GM23338 (cell line): ENCODE measurements at regions not wholly inside any gene's neighbourhood (a gene's known extent, or its start where the extent isn't known, plus 50 kb on each side); places are given as distances from the start of the nearest gene placed in this dataset.

Experiments
- ATAC-seq: fragments of 200-7000 bp; cut with Tn5 transposase; 3 replicates; pipeline ENCODE4 v1.9.1; 2020
- DNase-seq: peaks from one replicate; pipeline ENCODE4 v3.0.0-alpha.2; 2015; ENCODE audit warnings: low spot score
- H2AFZ ChIP-seq: fragments of 200-600 bp; sonication (generic); 2 replicates; pipeline ENCODE4 v1.8.0; 2016; ENCODE audit warnings: antibody characterized with exemption, mild to moderate bottlenecking, moderate library complexity
- H3F3A ChIP-seq: fragments of 200-600 bp; sonication (generic); replicated peaks from 2 replicates; pipeline ENCODE4 v1.8.0; 2017; ENCODE audit warnings: antibody characterized with exemption, mixed run types, low read depth
- H3K27ac ChIP-seq: fragments of 200-600 bp; sonication (generic); 2 replicates; pipeline ENCODE4 v1.6.1; 2016; ENCODE audit warnings: low read depth
- H3K27me3 ChIP-seq: fragments of 200-600 bp; sonication (generic); 2 replicates; pipeline ENCODE4 v1.8.0; 2016; ENCODE audit warnings: mild to moderate bottlenecking, mixed run types, moderate library complexity; ENCODE audit not compliant: insufficient read depth
- H3K36me3 ChIP-seq: fragments of 200-600 bp; sonication (generic); 2 replicates; pipeline ENCODE4 v1.8.0; 2016; ENCODE audit warnings: mild to moderate bottlenecking; ENCODE audit not compliant: insufficient read depth
- H3K4me1 ChIP-seq: fragments of 200-600 bp; sonication (generic); 2 replicates; pipeline ENCODE4 v1.8.0; 2016; ENCODE audit warnings: mild to moderate bottlenecking, moderate library complexity; ENCODE audit not compliant: insufficient read depth
- H3K4me2 ChIP-seq: fragments of 200-600 bp; sonication (generic); 2 replicates; pipeline ENCODE4 v1.7.1; 2017; ENCODE audit warnings: mixed run types
- H3K4me3 ChIP-seq: fragments of 200-600 bp; sonication (generic); 2 replicates; pipeline ENCODE4 v1.6.1; 2016; ENCODE audit warnings: mixed run types
- H3K79me2 ChIP-seq: fragments of 200-600 bp; sonication (generic); replicated peaks from 2 replicates; pipeline ENCODE4 v1.8.0; 2017; ENCODE audit warnings: mild to moderate bottlenecking; ENCODE audit not compliant: insufficient read depth
- H3K9me2 ChIP-seq: fragments of 200-600 bp; sonication (generic); 2 replicates; pipeline ENCODE4 v1.8.0; 2017; ENCODE audit not compliant: insufficient read depth
- H4K20me1 ChIP-seq: fragments of 200-600 bp; sonication (generic); replicated peaks from 2 replicates; pipeline ENCODE4 v1.8.0; 2017; ENCODE audit warnings: mild to moderate bottlenecking; ENCODE audit not compliant: insufficient read depth
- H3K27ac Mint-ChIP-seq: 2 replicates; pipeline ENCODE4 v1.8.0; 2020; ENCODE audit warnings: inconsistent platforms, mild to moderate bottlenecking, moderate library complexity, mixed read lengths
- H3K27me3 Mint-ChIP-seq: 3 replicates; pipeline ENCODE4 v1.8.0; 2022; ENCODE audit warnings: low read depth, mild to moderate bottlenecking, moderate library complexity, mixed read lengths, inconsistent platforms; ENCODE audit not compliant: insufficient read depth, poor library complexity
- H3K36me3 Mint-ChIP-seq: 3 replicates; pipeline ENCODE4 v1.8.0; 2021; ENCODE audit warnings: low read depth, mild to moderate bottlenecking, inconsistent platforms, moderate library complexity, mixed read lengths
- H3K4me1 Mint-ChIP-seq: 3 replicates; pipeline ENCODE4 v1.8.0; 2020; ENCODE audit warnings: mild to moderate bottlenecking, inconsistent platforms, mixed read lengths
- H3K4me3 Mint-ChIP-seq: 3 replicates; pipeline ENCODE4 v1.8.0; 2021; ENCODE audit warnings: moderate library complexity, mild to moderate bottlenecking, inconsistent platforms, mixed read lengths
- H3K9me3 Mint-ChIP-seq: 3 replicates; pipeline ENCODE4 v1.8.0; 2020; ENCODE audit warnings: moderate library complexity, mild to moderate bottlenecking, inconsistent platforms, mixed read lengths
- ETS1 ChIP-seq: IDR thresholded peaks from 2 replicates; pipeline ENCODE4 v1.6.1; 2016; ENCODE audit warnings: antibody characterized with exemption
- JUNB ChIP-seq: IDR thresholded peaks from one replicate; pipeline ENCODE4 v1.6.1; 2016; ENCODE audit warnings: antibody characterized with exemption; ENCODE audit not compliant: unreplicated experiment
- POLR2AphosphoS5 ChIP-seq: IDR thresholded peaks from 2 replicates; pipeline ENCODE4 v1.6.1; 2016; ENCODE audit warnings: antibody characterized with exemption, low read depth
- STAT1 ChIP-seq: IDR thresholded peaks from one replicate; pipeline ENCODE4 v1.6.1; 2016; ENCODE audit warnings: antibody characterized with exemption; ENCODE audit not compliant: unreplicated experiment
- ZNF331 ChIP-seq: fragments of 250-450 bp; sonication (Bioruptor Pico); IDR thresholded peaks from 2 replicates; pipeline ENCODE4 v1.5.0; 2020; ENCODE audit warnings: low read depth, mild to moderate bottlenecking, moderate library complexity
- TF ChIP-seq, protein P1 (sequence below): fragments of 250-450 bp; sonication (Bioruptor Pico); IDR thresholded peaks from 2 replicates; pipeline ENCODE4 v1.5.0; 2020; ENCODE audit warnings: mild to moderate bottlenecking, moderate library complexity
- TF ChIP-seq, protein P2 (sequence below), 2 experiments: fragments of 200-600 bp in 1 of 2; sonication (generic) in 1 of 2; conservative IDR thresholded peaks; 2 replicates each; pipeline versions ENCODE4 v1.5.1 to v1.6.1; 2016 to 2017; ENCODE audit warnings: antibody characterized with exemption in 2 of 2, low read depth in 2 of 2, mild to moderate bottlenecking in 2 of 2, moderate library complexity in 1 of 2

DNA sequence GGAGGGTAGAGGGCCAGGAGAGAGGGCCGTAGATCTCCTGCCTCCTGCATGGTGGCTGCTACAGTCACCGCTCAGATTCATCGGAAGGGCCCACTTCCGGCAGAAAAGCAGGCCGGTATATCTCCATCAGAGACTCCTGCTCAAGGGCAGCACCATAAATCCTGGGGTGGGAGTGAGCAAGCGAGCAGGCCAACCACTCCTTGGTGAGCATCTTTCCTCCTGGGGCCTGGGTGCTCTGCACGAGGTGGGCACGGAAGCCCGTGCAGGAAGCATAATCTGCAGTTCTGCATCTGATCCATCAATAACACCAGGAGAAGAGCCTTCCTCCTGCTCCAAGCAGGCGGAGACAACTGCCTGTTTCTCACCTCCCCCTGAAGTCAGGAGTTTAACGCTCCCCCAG, 57.4 kb upstream of the TMEM132E start (continued):
- TF ChIP-seq, protein P1, sequence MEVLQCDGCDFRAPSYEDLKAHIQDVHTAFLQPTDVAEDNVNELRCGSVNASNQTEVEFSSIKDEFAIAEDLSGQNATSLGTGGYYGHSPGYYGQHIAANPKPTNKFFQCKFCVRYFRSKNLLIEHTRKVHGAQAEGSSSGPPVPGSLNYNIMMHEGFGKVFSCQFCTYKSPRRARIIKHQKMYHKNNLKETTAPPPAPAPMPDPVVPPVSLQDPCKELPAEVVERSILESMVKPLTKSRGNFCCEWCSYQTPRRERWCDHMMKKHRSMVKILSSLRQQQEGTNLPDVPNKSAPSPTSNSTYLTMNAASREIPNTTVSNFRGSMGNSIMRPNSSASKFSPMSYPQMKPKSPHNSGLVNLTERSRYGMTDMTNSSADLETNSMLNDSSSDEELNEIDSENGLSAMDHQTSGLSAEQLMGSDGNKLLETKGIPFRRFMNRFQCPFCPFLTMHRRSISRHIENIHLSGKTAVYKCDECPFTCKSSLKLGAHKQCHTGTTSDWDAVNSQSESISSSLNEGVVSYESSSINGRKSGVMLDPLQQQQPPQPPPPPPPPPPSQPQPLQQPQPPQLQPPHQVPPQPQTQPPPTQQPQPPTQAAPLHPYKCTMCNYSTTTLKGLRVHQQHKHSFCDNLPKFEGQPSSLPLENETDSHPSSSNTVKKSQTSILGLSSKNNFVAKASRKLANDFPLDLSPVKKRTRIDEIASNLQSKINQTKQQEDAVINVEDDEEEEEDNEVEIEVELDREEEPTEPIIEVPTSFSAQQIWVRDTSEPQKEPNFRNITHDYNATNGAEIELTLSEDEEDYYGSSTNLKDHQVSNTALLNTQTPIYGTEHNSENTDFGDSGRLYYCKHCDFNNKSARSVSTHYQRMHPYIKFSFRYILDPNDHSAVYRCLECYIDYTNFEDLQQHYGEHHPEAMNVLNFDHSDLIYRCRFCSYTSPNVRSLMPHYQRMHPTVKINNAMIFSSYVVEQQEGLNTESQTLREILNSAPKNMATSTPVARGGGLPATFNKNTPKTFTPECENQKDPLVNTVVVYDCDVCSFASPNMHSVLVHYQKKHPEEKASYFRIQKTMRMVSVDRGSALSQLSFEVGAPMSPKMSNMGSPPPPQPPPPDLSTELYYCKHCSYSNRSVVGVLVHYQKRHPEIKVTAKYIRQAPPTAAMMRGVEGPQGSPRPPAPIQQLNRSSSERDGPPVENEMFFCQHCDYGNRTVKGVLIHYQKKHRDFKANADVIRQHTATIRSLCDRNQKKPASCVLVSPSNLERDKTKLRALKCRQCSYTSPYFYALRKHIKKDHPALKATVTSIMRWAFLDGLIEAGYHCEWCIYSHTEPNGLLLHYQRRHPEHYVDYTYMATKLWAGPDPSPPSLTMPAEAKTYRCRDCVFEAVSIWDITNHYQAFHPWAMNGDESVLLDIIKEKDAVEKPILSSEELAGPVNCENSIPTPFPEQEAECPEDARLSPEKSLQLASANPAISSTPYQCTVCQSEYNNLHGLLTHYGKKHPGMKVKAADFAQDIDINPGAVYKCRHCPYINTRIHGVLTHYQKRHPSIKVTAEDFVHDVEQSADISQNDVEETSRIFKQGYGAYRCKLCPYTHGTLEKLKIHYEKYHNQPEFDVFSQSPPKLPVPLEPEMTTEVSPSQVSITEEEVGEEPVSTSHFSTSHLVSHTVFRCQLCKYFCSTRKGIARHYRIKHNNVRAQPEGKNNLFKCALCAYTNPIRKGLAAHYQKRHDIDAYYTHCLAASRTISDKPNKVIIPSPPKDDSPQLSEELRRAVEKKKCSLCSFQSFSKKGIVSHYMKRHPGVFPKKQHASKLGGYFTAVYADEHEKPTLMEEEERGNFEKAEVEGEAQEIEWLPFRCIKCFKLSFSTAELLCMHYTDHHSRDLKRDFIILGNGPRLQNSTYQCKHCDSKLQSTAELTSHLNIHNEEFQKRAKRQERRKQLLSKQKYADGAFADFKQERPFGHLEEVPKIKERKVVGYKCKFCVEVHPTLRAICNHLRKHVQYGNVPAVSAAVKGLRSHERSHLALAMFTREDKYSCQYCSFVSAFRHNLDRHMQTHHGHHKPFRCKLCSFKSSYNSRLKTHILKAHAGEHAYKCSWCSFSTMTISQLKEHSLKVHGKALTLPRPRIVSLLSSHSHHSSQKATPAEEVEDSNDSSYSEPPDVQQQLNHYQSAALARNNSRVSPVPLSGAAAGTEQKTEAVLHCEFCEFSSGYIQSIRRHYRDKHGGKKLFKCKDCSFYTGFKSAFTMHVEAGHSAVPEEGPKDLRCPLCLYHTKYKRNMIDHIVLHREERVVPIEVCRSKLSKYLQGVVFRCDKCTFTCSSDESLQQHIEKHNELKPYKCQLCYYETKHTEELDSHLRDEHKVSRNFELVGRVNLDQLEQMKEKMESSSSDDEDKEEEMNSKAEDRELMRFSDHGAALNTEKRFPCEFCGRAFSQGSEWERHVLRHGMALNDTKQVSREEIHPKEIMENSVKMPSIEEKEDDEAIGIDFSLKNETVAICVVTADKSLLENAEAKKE (CRISPR knock-in tag), result no peak

DNA sequence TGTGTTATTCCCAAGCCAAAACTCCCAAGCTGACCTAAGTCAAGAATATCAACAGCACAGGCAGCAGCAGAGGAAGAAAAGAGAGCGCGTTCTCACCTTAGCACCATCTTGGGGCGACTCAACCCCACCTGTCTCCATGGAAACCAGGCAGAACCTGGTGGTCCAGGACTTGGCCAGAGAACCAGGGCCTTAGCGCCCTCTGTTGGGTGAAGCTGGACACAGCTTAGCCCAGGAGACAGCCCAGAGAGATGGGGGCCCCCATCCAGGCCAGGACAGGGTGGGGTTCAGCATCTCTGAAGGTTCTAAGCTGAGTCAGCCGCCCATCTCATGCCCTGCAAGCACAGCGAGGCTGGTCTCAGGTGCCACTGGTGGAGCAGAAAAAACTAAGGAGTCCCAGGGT, 60.1 kb upstream of the TMEM132E start:
- H3K27me3 ChIP-seq, result no peaks in the 10 kb centered on the region

More for the DNA sequence above, 60.1 kb upstream of the TMEM132E start:
- no peaks in the 10 kb centered on the region for H4K20me1 ChIP-seq
- no peaks in the 10 kb centered on the region for H3K79me2 ChIP-seq
- DNase-seq (peak; percentile 95), ATAC-seq (peak; percentile 98)
- Mint-ChIP-seq H3K4me3 (no peak overlapping the region), H3K4me1 (peaks cover 4% of the 10 kb centered on the region; the same call in 1 of the 3 replicates), H3K27ac (no peak overlapping the region), H3K36me3 (no peaks in the 10 kb centered on the region), H3K27me3 (peaks cover 12% of the 10 kb centered on the region), H3K9me3 (no peaks in the 10 kb centered on the region)
- no peak overlapping the region for H3K4me2 ChIP-seq
- H3K4me1 ChIP-seq, result no peaks in the 10 kb centered on the region
- H3K36me3 ChIP-seq, result no peaks in the 10 kb centered on the region
- H3K27ac ChIP-seq, result no peak overlapping the region
- TF ChIP-seq, protein P2, sequence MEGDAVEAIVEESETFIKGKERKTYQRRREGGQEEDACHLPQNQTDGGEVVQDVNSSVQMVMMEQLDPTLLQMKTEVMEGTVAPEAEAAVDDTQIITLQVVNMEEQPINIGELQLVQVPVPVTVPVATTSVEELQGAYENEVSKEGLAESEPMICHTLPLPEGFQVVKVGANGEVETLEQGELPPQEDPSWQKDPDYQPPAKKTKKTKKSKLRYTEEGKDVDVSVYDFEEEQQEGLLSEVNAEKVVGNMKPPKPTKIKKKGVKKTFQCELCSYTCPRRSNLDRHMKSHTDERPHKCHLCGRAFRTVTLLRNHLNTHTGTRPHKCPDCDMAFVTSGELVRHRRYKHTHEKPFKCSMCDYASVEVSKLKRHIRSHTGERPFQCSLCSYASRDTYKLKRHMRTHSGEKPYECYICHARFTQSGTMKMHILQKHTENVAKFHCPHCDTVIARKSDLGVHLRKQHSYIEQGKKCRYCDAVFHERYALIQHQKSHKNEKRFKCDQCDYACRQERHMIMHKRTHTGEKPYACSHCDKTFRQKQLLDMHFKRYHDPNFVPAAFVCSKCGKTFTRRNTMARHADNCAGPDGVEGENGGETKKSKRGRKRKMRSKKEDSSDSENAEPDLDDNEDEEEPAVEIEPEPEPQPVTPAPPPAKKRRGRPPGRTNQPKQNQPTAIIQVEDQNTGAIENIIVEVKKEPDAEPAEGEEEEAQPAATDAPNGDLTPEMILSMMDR (conservative IDR thresholded peaks at IDR 0.05; ENCODE audit: low read depth in 2 of 2), result peak; percentile 82 to 90
- TF ChIP-seq STAT1 (no peak), ETS1 (no peak), POLR2AphosphoS5 (no peak), ZNF331 (no peak), JUNB (no peak)
- H2AFZ ChIP-seq, result no peak overlapping the region
- no peaks in the 10 kb centered on the region for H3K9me2 ChIP-seq
- H3K4me3 ChIP-seq, result no peak overlapping the region
- no peaks in the 10 kb centered on the region for H3F3A ChIP-seq
